Heart left ventricle (tissue), 16 donors: ENCODE measurements at regions not wholly inside any gene's neighbourhood (a gene's known extent, or its start where the extent isn't known, plus 50 kb on each side); places are given as distances from the start of the nearest gene placed in this dataset.
A peak's percentile ranks its signal among the peaks of the same experiment; 100 is the strongest.
"Not testable (repeated sequence)": the region's sequence is repeated elsewhere in the genome, so short reads cannot be mapped to it uniquely, and the experiment has no call there.

Source experiments
- ATAC-seq, 4 donors: fragments of 200-7000 bp; cut with Tn5 transposase; one replicate each; pipeline ENCODE4 v1.9.1; 2020 to 2022; ENCODE audit warnings: moderate library complexity in 4 of 4, mild to moderate bottlenecking in 3 of 4, moderate number of reproducible peaks in 1 of 4
- DNase-seq, 5 donors: peaks; one replicate each; pipeline ENCODE4 v3.0.0-alpha.2; 2020
- H3K27ac ChIP-seq, 12 donors: fragments of 200-600 bp; sonication (generic) in 4 of 12; one replicate each; pipeline versions ENCODE4 v1.5.0 to v1.8.0; 2016 to 2022; ENCODE audit warnings: mild to moderate bottlenecking in 2 of 12
- H3K27me3 ChIP-seq, 9 donors: fragments of 200-600 bp; sonication (generic) in 2 of 9; one replicate each; pipeline versions ENCODE4 v1.5.1 to v1.8.0; 2016 to 2022; ENCODE audit warnings: mild to moderate bottlenecking in 3 of 9
- H3K36me3 ChIP-seq, 9 donors: fragments of 200-600 bp; sonication (generic) in 2 of 9; one replicate each; pipeline versions ENCODE4 v1.5.0 to v1.8.0; 2018 to 2022; ENCODE audit warnings: mild to moderate bottlenecking in 2 of 9
- H3K4me1 ChIP-seq, 12 donors: fragments of 200-600 bp; sonication (generic) in 4 of 12; one replicate each; pipeline versions ENCODE4 v1.5.0 to v1.8.0; 2016 to 2022; ENCODE audit warnings: mild to moderate bottlenecking in 3 of 12
- H3K4me3 ChIP-seq, 12 donors: fragments of 200-600 bp; sonication (generic) in 4 of 12; one replicate each; pipeline versions ENCODE4 v1.5.0 to v1.8.0; 2017 to 2022; ENCODE audit warnings: mild to moderate bottlenecking in 9 of 12, moderate library complexity in 4 of 12
- H3K9me3 ChIP-seq, 12 donors: fragments of 200-600 bp; sonication (generic) in 4 of 12; one replicate each; pipeline versions ENCODE4 v1.5.0 to v1.8.0; 2016 to 2022; ENCODE audit warnings: mild to moderate bottlenecking in 1 of 12
- POLR2A ChIP-seq, 2 donors: fragments of 450-650 bp; IDR thresholded peaks; one replicate each; pipeline ENCODE4 v1.6.1; 2017; ENCODE audit warnings: antibody characterized with exemption in 2 of 2, mild to moderate bottlenecking in 2 of 2, moderate library complexity in 2 of 2
- WGBS, 4 donors: extraction: QIAGEN DNeasy Blood & Tissue Kit in 2 of 4; methylation state at CpG; one replicate each; pipeline versions ENCODE4 v1.1.5 to v1.1.7; 2013 to 2018; 5-methylcytosine and 5-hydroxymethylcytosine counted together
- intact Hi-C, 10 donors: fragments of 100-400 bp; cut with DNase I; formaldehyde crosslinking; loops; one replicate each; pipeline versions ENCODE4 v1.11.1 to v1.14.2; 2022
- TF ChIP-seq, protein P1 (sequence below), 12 donors: fragments of 200-600 bp; sonication (generic) in 4 of 12; IDR thresholded peaks; one replicate each; pipeline versions ENCODE4 v1.5.0 to v1.8.0; 2018 to 2022; ENCODE audit warnings: antibody characterized with exemption in 12 of 12, mild to moderate bottlenecking in 5 of 12
- donor health status: ischemic (EF 13 %, LVEDD 7.1; RV severe dilation, severe dysfunction).
- donor health status: healthy with polysubstance abuse.
- donor health status: DM: no; HTN: yes; CAD: no.
- donor health status: DM: no; HTN: no; CAD: no.
- donor health status: ischemic (EF 25% LVEDD 6.9; RV normal size, moderate dysfunction).
- donor health status: ischemic (EF 25% LVEDD 5.7; RV mildly dilated, moderate dysfunction).
- donor health status: healthy.
- donor health status: DM: yes; HTN: yes; CAD: no.
- donor health status: ischemic (EF 35%, LVEDD 5.7; RV mildly dilated, moderate dysfunction).
- donor health status: nonischemic (EF 11% LVEDD 7.7; RV severe dilation, severe dysfunction).
- donor health status: DM: yes; HTN: yes; CAD: no.
- donor health status: PGD.
- donor health status: ischemic (EF 29% LVEDD 5.4; RV normal size, mild dysfunction).
- donor health status: nonischemic (EF 23%, LVEDD 6.1; RV moderate dilation, normal function).

GRCh38 chr10:70986623-70986950, 98.2 kb upstream of the PCBD1 start:
- ATAC-seq (no peak), DNase-seq (peak in 1 of 5 donors; percentile 4)
- intact Hi-C loops, result no loop called here
- WGBS, 4 donors, result 83 to 95% (median 94%) methylated on average over 7 of the region's 7 CpGs
- no peak overlapping the region for H3K27ac ChIP-seq
- H3K4me1 ChIP-seq, result no peaks in the 10 kb centered on the region
- H3K36me3 ChIP-seq, result no peaks in the 10 kb centered on the region
- H3K27me3 ChIP-seq, result no peaks in the 10 kb centered on the region
- H3K9me3 ChIP-seq, result peaks cover 0 to 6% (median 0%) of the 10 kb centered on the region in 12 donors
- TF ChIP-seq, protein P1, sequence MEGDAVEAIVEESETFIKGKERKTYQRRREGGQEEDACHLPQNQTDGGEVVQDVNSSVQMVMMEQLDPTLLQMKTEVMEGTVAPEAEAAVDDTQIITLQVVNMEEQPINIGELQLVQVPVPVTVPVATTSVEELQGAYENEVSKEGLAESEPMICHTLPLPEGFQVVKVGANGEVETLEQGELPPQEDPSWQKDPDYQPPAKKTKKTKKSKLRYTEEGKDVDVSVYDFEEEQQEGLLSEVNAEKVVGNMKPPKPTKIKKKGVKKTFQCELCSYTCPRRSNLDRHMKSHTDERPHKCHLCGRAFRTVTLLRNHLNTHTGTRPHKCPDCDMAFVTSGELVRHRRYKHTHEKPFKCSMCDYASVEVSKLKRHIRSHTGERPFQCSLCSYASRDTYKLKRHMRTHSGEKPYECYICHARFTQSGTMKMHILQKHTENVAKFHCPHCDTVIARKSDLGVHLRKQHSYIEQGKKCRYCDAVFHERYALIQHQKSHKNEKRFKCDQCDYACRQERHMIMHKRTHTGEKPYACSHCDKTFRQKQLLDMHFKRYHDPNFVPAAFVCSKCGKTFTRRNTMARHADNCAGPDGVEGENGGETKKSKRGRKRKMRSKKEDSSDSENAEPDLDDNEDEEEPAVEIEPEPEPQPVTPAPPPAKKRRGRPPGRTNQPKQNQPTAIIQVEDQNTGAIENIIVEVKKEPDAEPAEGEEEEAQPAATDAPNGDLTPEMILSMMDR (IDR thresholded peaks at IDR 0.05), result no peak
- TF ChIP-seq POLR2A (IDR thresholded peaks at IDR 0.05), result no peak
- no peak overlapping the region for H3K4me3 ChIP-seq

- H3K27me3 ChIP-seq, result no peaks in the 10 kb centered on the region
- no peak for ATAC-seq
- H3K36me3 ChIP-seq, result no peaks in the 10 kb centered on the region
- intact Hi-C loops, result no loop called here
- no peaks in the 10 kb centered on the region for H3K9me3 ChIP-seq
- no peak overlapping the region for H3K4me3 ChIP-seq
- DNase-seq, result peak in 1 of 5 donors; percentile 9
- no peak for TF ChIP-seq POLR2A (IDR thresholded peaks at IDR 0.05)
- TF ChIP-seq, protein P1 (IDR thresholded peaks at IDR 0.05), result no peak
- 87 to 93% (median 88%) methylated on average over 15 to 16 of the region's 16 CpGs for WGBS, 4 donors
- H3K27ac ChIP-seq, result no peak overlapping the region
- H3K4me1 ChIP-seq, result no peaks in the 10 kb centered on the region
These were observed 99.2 kb upstream of the PCBD1 start for GRCh38 chr10:70987396-70988130.

DNA sequence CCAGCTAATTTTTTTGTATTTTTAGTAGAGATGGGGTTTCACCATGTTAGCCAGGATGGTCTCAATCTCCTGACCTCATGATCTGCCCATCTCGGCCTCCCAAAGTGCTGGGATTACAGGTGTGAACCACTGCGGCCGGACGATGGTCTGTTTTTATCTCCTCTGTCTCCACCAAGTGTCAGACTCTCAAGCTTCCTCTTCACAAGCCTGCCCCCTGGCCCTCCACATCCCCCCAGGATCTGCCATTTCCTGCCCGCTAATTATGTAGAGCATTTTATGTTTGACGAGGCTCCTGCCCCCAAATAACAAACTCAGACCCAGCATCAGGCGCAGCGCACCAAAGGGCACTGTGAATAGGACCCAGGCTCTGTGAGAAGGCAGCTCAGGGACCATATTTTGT, 101.8 kb upstream of the PCBD1 start:
- 62 to 77% (median 71%) methylated on average over 8 of the region's 8 CpGs for WGBS, 4 donors
- DNase-seq, result peak in 1 of 5 donors; percentile 2
- peaks cover 0 to 11% (median 0%) of the 10 kb centered on the region in 9 donors for H3K27me3 ChIP-seq
- H3K27ac ChIP-seq, intact Hi-C loops, ATAC-seq, H3K4me3 ChIP-seq, H3K4me1 ChIP-seq, H3K9me3 ChIP-seq, H3K36me3 ChIP-seq: not testable (repeated sequence)

DNA sequence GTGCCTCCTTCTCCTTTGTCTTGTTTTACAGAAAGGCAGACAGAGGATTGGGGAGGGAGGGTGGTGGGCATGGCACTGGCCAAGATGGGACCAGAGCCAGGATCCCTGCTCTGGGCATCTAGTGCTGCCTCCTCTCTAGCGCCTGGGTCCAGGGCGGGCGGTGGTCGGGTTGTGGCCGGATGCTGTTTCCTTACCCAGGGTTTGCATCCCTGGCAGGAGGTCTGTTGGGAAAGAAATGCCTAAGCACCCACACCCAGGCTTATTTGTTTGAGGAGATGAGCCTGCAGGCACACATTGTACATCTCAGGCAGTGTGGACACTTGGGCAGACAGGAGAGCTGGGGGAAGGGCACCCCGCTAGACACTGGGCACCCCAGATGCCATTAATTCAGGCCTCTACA, 102.3 kb upstream of the PCBD1 start:
- Histone ChIP-seq H3K4me3 (no peak overlapping the region), H3K27me3 (peaks cover 0 to 11% (median 0%) of the 10 kb centered on the region in 9 donors), H3K36me3 (no peaks in the 10 kb centered on the region), H3K4me1 (no peaks in the 10 kb centered on the region), H3K27ac (no peak overlapping the region), H3K9me3 (no peaks in the 10 kb centered on the region)
- WGBS, 4 donors, result 50 to 85% (median 78%) methylated on average over 5 to 6 of the region's 6 CpGs
- peak in 1 of 5 donors; percentile 10 for DNase-seq
- intact Hi-C loops, result no loop called here
- TF ChIP-seq, protein P1 (IDR thresholded peaks at IDR 0.05), result no peak
- TF ChIP-seq POLR2A (IDR thresholded peaks at IDR 0.05), result no peak
- no peak for ATAC-seq
